Middle frontal gyrus (tissue), 1 donor: ENCODE measurements at regions not wholly inside any gene's neighbourhood (a gene's known extent, or its start where the extent isn't known, plus 50 kb on each side); places are given as distances from the start of the nearest gene placed in this dataset.

ENCODE experiments used
- DNase-seq: peaks from one replicate; pipeline ENCODE4 v3.0.0-alpha.2; 2015; ENCODE audit warnings: low spot score; ENCODE audit errors: extremely low spot score

DNA sequence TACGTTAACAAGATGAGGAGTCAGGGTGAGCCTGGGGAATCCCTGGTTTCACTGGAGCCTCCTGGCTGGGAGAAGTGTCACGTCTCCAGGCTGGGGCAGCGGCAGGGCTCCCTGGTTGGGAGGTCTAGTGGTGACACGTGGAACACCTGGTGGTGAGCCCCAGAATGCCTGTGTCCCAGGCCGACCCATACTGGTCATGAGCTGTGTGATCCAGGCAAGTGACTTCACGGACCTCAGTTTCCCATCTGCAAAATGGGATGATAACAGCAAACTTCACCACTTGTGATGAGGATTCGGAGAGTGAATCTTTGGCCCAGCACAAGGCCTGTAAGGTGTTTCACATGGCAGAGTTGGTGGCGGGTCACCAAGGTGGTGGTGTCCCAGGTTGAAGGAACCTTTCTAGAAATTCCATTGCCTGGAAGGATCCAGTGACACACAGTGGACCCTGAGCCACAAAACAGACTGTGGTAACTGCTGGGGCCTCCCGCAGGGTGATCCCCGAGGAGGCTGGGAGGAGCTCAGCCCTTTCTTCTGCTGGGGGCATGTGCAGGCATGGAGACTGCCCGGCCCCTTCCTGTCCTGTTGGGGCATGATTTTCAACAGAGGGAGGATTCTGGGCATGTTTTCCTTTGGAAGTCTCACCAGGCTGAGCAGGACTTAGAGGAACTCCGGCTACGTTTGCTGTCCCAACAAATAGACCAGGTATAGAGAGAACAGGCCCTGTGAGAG is 153.9 kb upstream of the IER5L start:
- no peak for DNase-seq

DNA sequence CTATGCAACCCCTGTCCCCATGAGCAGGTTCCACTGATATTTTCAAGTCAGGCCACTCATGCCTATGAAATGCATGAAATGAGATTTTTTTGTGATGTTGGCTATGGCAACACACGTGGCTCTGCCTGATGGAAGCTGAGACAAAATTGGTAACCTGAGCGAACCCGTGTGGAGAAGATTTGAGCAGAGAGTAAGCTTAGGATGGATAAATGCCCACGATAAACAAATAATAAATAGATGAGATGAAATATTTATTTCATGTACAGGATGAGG is 153.4 kb upstream of the IER5L start:
- DNase-seq, result no peak

DNA sequence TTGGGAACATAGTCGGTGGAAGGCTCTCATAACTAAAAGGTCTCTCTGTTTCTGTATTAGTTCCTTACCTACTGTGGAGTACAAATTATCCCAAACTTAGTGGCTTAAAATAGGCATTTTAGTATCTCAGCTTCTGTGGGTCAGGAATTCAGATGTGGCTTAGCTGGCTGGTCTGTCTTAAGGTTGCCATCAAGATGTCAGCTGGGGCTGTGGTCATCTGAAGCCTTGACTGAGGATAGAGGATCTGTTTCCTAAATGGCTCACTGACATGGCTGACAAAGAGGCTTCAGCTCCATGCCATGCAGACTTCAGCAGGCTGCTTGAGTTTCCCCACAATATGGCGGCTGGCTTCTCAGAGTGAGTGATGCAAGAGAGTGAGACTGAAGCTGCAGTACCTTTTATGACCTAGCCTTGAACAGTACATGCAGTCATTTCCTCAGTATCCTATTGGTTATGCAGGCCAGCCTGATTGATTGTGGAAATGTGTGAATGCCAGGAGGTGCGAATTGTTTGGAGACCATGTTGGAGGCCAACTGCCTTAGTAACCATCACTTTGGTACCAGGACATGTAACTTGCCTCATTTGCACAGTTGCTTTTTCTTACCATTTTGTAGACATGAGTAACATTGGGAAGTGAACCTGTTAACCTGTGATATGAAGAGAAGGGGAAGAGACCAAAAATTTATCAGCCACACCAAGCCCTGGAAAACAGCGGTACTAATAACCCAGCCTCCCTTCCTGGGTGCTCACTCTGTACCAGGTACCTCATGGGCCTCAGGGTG is 152.8 kb upstream of the IER5L start:
- no peak for DNase-seq

DNA sequence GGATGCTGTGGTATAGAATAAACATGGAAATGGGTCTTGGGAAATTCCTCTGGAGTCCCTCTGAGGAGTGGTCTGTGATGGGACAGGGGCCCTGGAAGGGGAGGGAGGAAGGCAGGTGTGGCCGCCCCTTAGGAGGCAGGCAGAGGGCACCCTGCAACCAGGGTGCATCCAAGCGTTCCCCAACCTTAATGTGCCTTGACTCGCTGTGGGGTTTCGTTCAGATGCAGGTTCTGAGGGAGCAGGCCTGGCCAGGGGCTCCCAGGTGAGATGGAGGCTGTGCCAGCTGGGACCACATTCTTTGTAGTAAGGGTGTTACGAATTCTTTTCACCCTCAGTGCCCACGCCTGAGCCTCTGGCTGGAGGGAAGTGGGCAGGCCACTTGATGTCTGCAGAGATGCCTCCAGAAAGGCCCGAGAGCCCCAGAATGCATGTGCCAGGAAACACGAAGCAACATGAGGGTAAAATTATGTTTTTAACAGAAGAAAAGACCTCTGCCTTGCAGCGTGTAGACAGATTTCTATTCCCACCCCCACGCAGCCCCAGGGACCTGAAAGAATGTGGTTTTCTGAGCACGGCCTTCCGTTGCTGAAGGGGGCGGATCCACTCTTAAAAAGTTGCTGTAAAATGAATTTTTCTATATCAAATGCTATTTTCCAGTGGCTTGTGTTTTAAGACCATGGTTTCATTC is 150.4 kb upstream of the IER5L start:
- DNase-seq, result no peak

DNA sequence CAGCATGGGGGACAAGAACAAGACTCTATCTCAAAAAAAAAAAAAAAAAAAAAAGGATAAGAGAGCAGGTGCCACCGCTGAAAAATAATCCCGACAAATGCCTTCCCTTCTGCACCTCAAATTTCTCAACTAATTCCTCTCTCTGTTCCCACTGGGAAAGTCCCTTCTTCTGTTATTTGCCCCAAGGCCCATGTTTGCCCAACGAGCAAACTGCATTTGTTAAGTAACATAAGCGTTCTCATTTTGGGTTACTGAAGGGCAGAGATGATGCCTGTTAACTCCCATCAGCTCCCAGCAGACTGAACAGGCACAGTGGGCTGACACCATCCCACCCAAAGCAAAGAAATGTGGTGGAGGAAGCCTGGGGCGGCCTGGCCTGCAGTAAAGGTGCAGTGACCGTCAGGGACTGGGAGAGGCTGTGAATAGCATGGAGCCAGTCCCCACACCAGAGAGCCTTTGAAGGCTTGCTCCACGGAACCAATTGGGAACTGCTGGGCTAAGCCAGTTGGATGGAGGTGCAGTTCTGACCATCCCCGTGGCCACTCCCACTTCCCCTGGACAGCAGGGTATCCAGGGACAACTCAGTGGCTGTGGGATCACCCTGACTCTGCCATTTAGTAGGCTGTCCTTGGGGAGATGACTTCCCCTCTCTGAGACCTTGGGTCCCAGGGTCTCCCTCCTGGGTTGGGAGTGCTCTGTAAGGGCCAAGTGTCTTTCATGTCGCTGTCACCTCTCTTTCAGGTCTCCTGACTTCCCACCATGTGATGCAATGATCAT is 149.7 kb upstream of the IER5L start:
- DNase-seq, result no peak

DNA sequence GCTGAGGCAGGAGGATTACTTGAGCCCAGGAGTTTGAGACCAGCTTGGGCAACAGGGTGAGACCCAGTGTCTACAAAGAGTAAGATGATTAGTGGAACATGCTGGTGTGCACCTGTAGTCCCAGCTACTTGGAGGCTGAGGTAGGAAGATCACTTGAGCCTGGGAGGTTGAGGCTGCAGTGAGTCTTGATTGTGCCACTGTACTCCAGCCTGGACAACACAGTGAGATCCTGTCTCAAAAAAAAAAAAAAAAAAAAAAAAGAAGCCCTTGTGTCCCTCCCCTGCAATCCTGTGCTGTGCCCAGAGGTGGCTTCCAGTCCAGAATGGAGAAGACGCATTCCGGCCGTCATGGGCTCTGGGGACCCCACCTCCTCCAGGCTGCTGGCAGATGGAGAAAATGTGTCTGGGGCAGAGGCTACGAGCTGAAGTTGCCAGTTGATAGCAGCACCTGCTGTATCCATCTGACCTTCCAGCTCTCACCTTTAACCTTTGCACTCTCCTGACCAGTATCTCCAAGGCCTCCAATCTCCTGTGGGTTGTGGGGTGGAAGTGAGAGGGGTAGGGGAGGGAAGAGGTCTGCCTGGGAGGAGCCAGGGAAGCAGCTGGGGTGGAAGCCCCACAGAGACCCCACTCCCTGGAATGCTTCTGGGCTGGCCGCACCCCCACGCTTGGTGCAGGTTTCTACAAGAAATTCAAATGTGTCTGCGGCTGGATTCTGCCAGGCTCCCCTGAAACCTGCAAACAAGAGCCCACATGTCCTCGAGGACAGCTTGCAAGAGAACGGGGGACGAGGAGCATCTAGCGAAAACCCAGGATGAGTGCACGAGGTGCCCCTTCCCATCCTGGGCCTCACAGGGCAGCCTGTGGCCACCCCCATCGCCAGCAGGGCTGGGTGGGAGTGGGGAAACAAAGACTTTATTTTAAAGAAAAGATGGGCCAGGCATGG is 148.3 kb upstream of the IER5L start:
- no peak for DNase-seq

DNA sequence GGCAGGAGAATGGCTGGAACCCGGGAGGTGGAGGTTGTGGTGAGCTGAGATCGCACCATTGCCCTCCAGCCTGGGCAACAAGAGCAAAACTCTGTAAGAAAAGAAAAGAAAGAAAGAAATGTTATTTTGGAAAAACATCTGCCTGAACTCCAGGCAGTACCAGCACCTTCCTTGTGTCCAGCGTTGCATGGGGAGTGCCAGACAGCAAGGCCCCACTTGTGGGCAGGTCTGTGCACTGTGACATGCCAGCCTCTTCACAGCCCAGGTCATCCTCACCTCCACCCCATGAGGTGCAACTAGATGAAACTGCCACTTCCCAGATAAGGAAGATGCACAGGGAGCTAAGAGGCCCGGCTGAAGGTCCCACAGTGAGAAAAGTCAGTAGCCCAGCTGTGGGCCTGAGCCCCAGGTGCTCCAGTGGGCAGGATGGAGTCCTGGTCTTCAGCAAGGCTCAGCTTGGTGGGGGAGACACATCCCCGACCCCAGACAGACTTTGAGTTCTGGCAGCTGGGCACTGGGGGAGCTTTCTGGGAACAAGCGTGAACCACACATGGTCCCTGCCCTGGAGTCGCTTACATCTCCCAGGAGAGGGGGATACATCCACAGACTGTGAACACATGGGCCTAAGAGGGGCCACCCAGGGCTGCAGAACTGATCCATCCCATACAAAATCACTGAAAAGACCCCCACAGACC is 146.9 kb upstream of the IER5L start:
- no peak for DNase-seq

DNA sequence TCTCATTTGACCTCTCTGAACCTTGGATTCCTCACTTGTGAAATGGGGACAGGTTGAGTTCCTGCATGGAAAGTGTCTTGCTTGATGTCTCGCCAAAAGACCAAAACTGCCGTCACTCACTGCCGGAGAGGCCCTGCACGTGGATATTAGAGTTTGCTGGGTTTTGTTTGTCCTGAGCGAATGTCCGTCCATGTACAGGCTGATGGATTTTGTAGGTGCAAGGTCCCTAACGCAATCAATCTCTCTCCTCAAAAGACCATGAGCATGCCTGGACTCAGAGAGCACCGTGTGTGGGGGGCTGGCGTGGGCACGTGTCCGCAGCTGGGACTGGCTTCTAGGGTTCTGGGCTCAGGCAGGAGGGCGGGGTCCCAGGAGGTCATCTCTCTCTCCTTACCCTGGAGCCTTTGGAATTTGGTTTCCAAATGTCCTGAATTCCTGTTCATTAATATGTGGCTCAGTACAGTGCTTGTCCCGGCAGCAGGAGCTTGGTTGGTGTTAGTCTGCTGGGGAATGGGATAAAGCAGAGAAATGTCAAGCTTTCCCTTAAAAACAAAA is 146.0 kb upstream of the IER5L start:
- DNase-seq, result no peak

DNA sequence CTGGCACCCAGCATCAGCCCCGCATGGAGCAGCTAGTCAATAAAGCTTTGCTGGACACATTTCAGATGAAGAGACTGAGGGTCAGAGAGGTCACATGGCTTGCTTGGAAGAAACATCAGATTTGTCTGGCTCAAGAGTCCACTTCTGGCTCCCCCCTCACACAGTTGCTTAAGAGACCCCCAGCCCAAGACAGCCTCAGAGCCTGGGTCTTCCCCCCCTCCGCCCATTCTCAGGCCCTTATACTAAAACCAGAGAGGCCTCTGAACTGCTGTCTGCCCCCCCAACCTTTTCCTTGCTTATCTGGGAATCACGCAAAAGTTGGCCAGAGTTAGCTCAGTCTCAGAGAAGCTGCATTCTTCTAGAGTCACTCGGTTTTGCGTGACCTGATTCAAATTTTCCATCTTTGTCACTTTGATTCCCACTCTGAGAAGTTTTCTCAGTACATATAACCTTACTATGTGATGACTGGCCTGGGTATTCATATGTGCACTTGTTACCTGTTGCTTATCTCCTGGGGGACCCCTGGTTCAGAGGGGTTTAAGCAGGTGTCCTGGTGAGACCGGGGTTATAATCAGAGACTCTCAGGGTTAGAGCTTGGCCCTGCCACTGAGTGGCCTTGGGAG is 145.4 kb upstream of the IER5L start:
- DNase-seq, result no peak

DNA sequence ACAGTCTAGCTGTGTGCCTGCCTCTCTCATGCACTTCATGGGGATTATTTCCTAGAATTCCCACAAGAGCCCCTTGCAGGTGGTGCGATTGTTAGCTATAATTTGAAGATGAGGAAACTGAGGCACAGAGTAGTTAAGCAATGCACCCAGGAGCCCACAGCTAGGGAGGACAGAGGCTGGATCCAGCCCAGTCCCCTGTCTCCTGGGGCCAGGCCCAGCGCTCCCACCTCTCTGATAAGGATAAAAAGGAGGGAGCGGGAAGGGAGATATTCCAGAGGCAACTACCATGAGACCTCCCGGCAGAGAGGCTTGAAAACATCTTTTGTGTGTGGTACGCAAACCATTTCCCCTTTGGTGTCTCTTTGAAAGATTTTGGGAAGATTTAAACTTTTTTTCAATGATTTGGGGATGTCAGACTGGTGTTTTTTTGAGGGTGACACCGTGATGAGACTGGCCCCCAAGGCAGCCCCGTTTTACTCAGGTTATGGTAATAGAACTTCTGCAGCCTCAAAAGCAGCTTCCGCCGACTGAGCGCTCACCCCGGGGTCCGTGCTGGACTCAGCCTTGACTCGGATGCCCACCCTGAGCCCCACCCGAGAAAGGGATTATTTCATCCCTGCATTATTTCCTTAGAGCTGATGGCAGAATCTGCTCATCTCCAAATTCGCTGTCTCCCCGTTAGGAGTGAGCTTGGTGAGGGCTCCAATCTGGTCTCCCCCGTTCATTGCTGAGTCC is 144.7 kb upstream of the IER5L start:
- DNase-seq, result no peak

DNA sequence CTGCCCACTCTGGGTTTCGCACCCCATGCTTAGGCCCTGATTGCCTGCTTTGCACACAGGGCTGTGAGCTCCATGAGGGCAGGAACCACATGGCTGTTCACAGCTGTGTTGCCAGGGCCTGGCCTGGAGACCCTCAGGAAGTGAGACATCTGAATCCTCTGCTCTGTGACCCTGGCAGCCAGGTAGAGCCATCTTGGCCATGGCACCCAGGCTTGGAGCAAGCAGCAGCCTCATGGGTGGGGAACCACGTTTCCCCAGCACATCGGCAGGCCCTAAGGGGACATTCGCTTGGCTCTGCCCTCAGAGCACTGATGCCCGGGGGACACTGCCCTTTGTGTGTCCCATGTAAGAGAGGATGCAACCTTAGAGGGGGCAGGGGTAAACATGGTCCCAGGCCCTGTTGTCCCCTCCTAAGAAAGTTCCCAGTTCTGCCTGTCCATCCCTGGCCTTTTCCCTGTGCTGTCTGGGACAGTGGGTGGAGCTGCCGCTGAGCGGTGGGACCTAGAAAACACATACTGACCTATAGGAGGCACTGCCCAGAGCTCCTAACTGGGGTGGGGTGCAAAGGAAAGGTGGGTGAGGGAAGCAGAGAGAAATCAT is 144.1 kb upstream of the IER5L start:
- no peak for DNase-seq

DNA sequence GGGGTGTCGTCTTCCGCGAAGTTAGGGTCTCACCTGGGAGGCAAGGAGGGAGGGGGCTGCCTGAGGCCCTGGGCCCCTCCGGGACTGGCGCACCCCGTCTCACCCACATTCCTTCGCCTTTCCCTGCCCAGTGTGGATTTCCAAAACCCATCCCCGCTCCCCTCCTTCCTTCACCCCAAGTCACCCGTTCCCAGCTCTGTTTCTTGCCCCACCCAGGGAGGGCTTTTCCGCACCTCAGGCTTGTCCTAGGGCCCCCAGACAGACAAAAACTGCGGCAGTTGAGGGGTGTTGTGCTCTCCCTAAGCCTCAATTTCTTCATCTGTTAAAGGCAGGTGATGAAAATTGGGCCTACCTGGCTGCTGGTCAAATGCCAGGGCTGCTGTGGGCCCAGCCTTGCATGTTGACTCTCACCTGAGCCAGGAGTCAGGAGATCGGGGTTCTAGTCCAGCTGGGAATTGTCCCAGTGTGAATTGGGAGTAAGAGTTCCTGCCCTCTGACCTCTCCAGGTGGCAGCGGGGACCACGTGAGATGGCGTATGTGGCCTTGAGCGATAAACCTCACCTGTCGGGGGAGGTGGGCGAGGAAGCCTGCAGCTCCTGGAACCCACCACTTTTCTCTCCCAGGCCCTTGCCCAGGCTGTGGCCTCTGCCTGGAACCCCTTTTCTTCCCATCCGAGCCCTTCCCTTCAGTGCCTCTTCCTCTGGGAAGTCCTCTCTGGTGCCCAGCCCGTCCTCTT is 143.4 kb upstream of the IER5L start:
- DNase-seq, result no peak

DNA sequence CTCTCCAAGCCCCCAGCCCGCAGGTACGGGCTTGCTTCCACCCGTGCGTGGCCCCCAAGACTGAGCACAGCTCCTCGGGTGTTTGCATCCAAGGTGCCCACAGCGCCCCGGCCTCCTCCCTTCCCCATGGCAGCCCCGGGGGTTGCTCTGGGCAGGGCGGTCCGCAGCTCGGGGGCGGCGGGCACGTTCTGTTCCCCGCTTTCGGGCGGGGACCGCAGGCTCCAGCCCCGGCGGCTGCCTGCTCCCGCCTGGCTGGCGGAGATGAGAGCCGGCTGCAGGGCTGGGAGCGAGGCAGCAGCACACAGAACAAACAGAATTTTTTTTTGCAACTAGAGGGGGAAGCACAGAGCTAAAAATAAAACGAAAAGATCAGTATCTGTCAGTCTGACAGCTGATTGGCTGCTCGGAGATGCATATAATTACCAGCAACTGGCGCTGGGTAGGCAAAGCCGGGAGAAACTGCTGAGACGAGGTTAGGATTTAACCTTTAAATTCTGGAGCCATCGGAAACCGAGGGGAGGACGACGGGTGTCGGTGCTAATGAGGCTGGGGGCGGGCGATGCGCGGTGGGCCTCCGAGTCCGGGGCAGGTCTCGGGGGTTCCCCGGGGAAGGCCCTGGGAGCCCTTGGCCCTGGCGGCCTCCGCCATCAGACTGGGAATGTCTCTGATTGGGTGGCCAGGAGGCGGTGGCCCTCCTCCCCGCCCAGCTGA is 142.7 kb upstream of the IER5L start:
- peak; percentile 76 for DNase-seq

DNA sequence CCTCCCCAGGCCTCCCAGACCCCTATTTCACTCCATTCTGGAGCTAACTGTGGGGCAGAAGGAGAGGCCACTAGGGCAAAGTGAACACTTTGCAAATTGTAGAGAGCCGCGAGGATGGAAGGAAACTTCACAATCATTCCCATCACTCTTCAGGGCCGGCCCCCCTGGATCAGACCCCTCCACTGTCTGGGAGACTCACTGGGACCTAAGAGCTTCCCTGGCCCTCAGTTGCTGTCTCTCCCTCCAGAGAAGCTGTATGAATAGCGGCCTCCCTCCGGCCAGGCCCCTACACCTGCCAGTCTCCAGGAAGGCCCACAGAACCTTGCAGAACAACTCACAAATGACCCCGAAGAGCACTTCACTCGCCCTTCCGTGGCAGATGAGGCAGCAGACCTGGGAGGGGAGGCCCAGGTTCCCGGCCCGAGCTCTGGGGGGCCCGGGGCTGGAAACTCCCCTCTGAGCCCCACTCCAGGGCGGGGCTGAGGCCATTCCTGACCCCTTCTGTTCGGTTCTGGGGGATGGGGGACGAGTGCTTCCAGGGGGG is 141.9 kb upstream of the IER5L start:
- no peak for DNase-seq

DNA sequence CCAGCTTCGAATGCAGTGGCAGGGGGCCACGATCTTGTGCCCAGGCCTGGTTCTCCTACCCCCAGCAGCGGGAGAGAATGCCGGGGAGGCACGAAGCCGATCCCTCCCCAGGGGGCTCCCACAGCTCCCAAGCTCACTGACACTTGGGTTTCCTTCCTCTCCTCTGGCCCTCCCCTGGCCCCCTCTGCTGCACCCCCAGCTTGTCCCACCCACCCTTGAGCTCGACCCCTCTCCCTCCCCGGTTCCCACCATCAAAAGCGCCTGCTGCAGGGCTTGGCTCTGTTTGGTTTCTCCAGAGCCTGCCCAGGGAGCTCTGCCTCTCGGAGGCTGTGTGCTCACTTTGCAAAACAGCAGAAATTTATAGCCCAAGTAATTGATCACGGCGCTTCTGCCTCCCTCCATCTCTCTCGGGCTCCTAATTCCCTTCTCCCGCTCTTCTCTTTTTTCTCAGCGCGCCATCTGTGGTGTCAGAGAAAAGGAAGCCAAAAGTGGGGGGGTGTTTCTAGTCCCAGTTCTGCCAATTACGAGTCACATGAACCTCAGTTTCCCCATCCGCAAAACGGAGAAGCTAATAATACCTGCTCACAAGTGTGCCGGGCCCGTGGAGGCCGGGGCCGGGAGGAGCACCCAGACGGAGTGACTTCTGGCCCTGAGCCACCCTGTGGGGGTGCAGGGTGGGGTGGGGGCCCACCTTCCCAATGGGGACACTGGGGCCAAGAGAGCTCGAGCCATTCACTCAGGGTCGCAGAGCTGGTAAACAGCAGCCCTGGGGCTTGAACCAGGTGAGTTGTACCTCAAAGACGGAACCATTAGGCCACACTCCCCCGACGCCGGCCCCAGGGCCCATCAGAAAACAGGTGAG is 141.2 kb upstream of the IER5L start:
- DNase-seq, result no peak
